ENCODE measurements at regions not wholly inside any gene's neighbourhood (a gene's known extent, or its start where the extent isn't known, plus 50 kb on each side); places are given as distances from the start of the nearest gene placed in this dataset.

DNA sequence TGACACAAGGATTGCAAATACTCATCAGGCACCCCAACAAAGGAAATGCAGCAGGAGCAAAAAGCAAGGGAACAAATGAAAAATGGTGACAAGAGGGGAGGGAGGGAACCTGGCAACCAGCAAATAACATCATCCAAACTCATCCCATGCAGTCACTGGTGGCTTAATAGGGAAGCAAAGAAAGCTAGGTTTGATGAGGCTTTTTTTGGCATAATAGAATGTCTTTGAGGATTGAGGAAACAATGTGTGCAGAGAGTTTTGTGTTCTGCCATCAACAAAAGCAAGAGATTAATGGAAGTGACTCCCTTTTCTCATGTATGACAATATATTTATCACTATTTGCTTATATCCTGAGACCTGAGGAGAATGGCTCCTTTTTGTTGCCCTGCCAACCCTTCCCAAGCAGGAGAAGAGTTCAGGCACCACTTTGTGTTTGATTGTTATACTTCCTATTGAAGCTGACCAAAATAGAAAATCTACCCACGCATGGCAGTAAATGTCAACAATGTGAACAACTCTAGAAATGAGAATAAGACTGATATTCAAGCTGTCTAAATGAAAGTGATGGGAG lies 375.7 kb downstream of the CAAP1 start:
- Histone ChIP-seq H3K27me3 (ENCODE audit: control insufficient read depth, low read length) (no peaks in the 10 kb centered on the region), H3K27ac (ENCODE audit: low read depth, low read length) (no peak overlapping the region), H3K79me2 (ENCODE audit: control insufficient read depth, low read length) (no peaks in the 10 kb centered on the region), H3K4me1 (ENCODE audit: control insufficient read depth, low read length) (no peaks in the 10 kb centered on the region), H4K20me1 (ENCODE audit: control insufficient read depth, insufficient read depth, low read depth, low read length) (no peaks in the 10 kb centered on the region), H3K4me2 (ENCODE audit: low read length) (no peak overlapping the region), H3K36me3 (ENCODE audit: control insufficient read depth, low read length) (no peaks in the 10 kb centered on the region), H3K9me2 (replicated peaks; ENCODE audit: control insufficient read depth, low read length) (no peaks in the 10 kb centered on the region; the same call in 1 of the 2 replicates), H3K9me3 (ENCODE audit: control insufficient read depth, insufficient read depth, low read length) (no peaks in the 10 kb centered on the region), H3K4me3 (ENCODE audit: low read length) (no peak overlapping the region), H3F3A (ENCODE audit: control insufficient read depth, insufficient read depth) (no peaks in the 10 kb centered on the region)
- TF ChIP-seq, protein P1, sequence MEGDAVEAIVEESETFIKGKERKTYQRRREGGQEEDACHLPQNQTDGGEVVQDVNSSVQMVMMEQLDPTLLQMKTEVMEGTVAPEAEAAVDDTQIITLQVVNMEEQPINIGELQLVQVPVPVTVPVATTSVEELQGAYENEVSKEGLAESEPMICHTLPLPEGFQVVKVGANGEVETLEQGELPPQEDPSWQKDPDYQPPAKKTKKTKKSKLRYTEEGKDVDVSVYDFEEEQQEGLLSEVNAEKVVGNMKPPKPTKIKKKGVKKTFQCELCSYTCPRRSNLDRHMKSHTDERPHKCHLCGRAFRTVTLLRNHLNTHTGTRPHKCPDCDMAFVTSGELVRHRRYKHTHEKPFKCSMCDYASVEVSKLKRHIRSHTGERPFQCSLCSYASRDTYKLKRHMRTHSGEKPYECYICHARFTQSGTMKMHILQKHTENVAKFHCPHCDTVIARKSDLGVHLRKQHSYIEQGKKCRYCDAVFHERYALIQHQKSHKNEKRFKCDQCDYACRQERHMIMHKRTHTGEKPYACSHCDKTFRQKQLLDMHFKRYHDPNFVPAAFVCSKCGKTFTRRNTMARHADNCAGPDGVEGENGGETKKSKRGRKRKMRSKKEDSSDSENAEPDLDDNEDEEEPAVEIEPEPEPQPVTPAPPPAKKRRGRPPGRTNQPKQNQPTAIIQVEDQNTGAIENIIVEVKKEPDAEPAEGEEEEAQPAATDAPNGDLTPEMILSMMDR (IDR thresholded peaks at IDR 0.05; ENCODE audit: low read depth, low read length, poor library complexity, severe bottlenecking), result no peak
- no peak for TF ChIP-seq EZH2phosphoT487 (IDR thresholded peaks at IDR 0.05; ENCODE audit: borderline replicate concordance, low read length)

DNA sequence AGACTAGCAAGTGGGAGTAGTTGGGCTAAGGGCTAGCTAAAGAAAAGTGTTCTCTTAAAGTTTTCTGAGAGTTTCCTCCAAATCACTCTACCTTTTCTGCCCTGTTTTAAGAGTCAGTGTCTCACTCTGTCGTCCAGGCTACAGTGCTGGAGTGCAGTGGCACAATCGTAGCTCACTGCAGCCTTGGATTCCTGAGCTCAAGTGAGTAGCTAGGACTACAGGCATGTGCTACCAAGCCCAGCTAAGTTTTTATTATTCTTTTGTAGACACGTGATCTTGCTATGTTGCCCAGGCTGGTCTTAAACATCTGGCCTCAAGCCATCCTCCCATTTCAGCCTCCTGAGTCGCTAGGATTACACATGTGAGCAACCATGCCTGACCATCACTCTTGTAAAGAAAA lies 378.9 kb downstream of the CAAP1 start:
- Histone ChIP-seq H3K9me3 (ENCODE audit: control insufficient read depth, insufficient read depth, low read length) (no peaks in the 10 kb centered on the region), H3K4me3 (ENCODE audit: low read length) (no peak overlapping the region), H3K27ac (ENCODE audit: low read depth, low read length) (no peak overlapping the region), H3K4me1 (ENCODE audit: control insufficient read depth, low read length) (no peaks in the 10 kb centered on the region), H3K27me3 (ENCODE audit: control insufficient read depth, low read length) (no peaks in the 10 kb centered on the region), H3F3A (ENCODE audit: control insufficient read depth, insufficient read depth) (no peaks in the 10 kb centered on the region), H3K36me3 (ENCODE audit: control insufficient read depth, low read length) (no peaks in the 10 kb centered on the region), H3K9me2 (replicated peaks; ENCODE audit: control insufficient read depth, low read length) (no peaks in the 10 kb centered on the region; the same call in 1 of the 2 replicates), H3K4me2 (ENCODE audit: low read length) (no peak overlapping the region), H3K79me2 (ENCODE audit: control insufficient read depth, low read length) (no peaks in the 10 kb centered on the region), H4K20me1 (ENCODE audit: control insufficient read depth, insufficient read depth, low read depth, low read length) (no peaks in the 10 kb centered on the region)
- TF ChIP-seq, protein P1 (IDR thresholded peaks at IDR 0.05; ENCODE audit: low read depth, low read length, poor library complexity, severe bottlenecking), result no peak
- no peak for TF ChIP-seq EZH2phosphoT487 (IDR thresholded peaks at IDR 0.05; ENCODE audit: borderline replicate concordance, low read length)

DNA sequence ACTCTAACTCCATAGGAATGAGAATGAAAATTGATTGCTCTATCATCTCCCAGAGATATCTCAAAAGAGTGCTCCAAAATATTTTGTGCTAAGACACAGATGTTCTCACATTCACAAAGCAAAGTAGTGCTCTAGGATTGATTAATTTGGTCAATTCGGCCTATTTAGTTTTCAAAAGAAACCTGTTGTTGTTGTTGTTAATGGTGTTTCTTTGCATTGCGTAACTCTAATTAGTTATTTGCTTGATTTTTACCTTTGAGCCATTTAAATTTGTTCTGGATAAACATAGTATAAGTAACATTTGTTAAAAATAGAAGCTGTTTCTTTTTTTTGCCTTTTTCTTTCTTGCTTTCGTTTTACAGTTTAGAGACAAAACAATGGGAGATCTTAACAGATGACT lies 382.5 kb downstream of the CAAP1 start:
- Histone ChIP-seq H3K9me2 (replicated peaks; ENCODE audit: control insufficient read depth, low read length) (no peaks in the 10 kb centered on the region), H4K20me1 (ENCODE audit: control insufficient read depth, insufficient read depth, low read depth, low read length) (no peaks in the 10 kb centered on the region), H3K36me3 (ENCODE audit: control insufficient read depth, low read length) (no peaks in the 10 kb centered on the region), H3K79me2 (ENCODE audit: control insufficient read depth, low read length) (no peaks in the 10 kb centered on the region), H3K9me3 (ENCODE audit: control insufficient read depth, insufficient read depth, low read length) (no peaks in the 10 kb centered on the region), H3K27me3 (ENCODE audit: control insufficient read depth, low read length) (no peaks in the 10 kb centered on the region), H3K4me3 (ENCODE audit: low read length) (no peak overlapping the region), H3K27ac (ENCODE audit: low read depth, low read length) (no peak overlapping the region), H3F3A (ENCODE audit: control insufficient read depth, insufficient read depth) (no peaks in the 10 kb centered on the region), H3K4me1 (ENCODE audit: control insufficient read depth, low read length) (no peaks in the 10 kb centered on the region), H3K4me2 (ENCODE audit: low read length) (no peak overlapping the region)
- TF ChIP-seq, protein P1 (IDR thresholded peaks at IDR 0.05; ENCODE audit: low read depth, low read length, poor library complexity, severe bottlenecking), result no peak
- no peak for TF ChIP-seq EZH2phosphoT487 (IDR thresholded peaks at IDR 0.05; ENCODE audit: borderline replicate concordance, low read length)
